ENCODE measurements at regions not wholly inside any gene's neighbourhood (a gene's known extent, or its start where the extent isn't known, plus 50 kb on each side); places are given as distances from the start of the nearest gene placed in this dataset.

DNA sequence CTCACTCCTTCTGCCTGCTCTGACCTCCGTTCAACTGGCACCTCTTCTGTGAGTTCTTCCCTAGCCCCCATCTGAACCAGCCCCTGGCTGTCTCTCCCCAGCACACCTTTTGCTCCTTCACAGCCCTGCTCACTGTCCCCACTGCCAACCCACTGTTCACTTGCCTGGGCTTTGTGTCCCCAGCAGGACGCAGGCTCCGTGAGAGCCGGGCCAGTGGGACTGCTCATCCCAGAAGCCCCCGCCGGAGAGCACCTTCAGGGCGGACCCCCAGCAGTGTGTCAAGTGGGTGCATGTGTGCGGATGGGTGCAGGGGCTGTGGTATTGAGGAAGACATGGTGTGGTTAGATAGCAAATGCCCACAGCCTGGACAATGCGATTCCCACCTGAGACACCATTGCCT, 148.4 kb upstream of the RNF32 start:
- Histone ChIP-seq H3K27ac (no peak overlapping the region), H3K9me3 (no peaks in the 10 kb centered on the region), H3K27me3 (no peaks in the 10 kb centered on the region), H3K4me1 (no peaks in the 10 kb centered on the region), H3K4me3 (no peak overlapping the region), H3K36me3 (no peaks in the 10 kb centered on the region)
- no peak for DNase-seq
- TF ChIP-seq, protein P1, sequence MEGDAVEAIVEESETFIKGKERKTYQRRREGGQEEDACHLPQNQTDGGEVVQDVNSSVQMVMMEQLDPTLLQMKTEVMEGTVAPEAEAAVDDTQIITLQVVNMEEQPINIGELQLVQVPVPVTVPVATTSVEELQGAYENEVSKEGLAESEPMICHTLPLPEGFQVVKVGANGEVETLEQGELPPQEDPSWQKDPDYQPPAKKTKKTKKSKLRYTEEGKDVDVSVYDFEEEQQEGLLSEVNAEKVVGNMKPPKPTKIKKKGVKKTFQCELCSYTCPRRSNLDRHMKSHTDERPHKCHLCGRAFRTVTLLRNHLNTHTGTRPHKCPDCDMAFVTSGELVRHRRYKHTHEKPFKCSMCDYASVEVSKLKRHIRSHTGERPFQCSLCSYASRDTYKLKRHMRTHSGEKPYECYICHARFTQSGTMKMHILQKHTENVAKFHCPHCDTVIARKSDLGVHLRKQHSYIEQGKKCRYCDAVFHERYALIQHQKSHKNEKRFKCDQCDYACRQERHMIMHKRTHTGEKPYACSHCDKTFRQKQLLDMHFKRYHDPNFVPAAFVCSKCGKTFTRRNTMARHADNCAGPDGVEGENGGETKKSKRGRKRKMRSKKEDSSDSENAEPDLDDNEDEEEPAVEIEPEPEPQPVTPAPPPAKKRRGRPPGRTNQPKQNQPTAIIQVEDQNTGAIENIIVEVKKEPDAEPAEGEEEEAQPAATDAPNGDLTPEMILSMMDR (IDR thresholded peaks at IDR 0.05 in 4 of 5, conservative IDR thresholded peaks at IDR 0.05 in 1 of 5), result no peak
- TF ChIP-seq POLR2A (IDR thresholded peaks at IDR 0.05), result no peak
- intact Hi-C loops (cut with DNase I; ENCODE audit: low total_unique reads), result no loop called here
- in situ Hi-C loops (cut with MboI; ENCODE audit: low sequenced_read_pairs in 4 of 4), result no loop called here
- ATAC-seq, result no peak

DNA sequence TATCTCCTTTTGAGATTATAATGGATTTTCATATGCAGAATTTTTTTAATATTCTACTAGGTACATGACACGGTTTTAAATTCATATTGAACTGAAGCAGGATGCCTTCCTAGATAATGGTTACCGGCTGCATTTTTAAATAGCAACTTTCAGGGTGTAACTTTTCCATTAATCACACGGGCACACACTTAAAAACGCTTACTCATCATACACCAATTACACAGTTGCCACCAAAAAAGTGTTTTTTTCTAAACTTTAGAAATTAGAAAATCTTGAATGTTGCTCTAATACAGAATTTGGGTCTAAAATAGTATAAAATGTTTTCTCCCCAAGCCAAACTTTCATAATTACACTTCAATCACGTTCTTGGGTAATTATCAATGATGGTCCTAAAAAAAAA, 149.1 kb upstream of the RNF32 start:
- in situ Hi-C loops (cut with MboI; ENCODE audit: low sequenced_read_pairs in 4 of 4) (no loop called here), intact Hi-C loops (cut with DNase I; ENCODE audit: low total_unique reads) (no loop called here)
- Histone ChIP-seq H3K4me1 (no peaks in the 10 kb centered on the region), H3K4me3 (no peak overlapping the region), H3K27ac (no peak overlapping the region), H3K36me3 (no peaks in the 10 kb centered on the region), H3K9me3 (no peaks in the 10 kb centered on the region), H3K27me3 (no peaks in the 10 kb centered on the region)
- no peak for TF ChIP-seq POLR2A (IDR thresholded peaks at IDR 0.05)
- TF ChIP-seq, protein P1 (IDR thresholded peaks at IDR 0.05 in 4 of 5, conservative IDR thresholded peaks at IDR 0.05 in 1 of 5), result no peak
- DNase-seq (no peak), ATAC-seq (no peak)

DNA sequence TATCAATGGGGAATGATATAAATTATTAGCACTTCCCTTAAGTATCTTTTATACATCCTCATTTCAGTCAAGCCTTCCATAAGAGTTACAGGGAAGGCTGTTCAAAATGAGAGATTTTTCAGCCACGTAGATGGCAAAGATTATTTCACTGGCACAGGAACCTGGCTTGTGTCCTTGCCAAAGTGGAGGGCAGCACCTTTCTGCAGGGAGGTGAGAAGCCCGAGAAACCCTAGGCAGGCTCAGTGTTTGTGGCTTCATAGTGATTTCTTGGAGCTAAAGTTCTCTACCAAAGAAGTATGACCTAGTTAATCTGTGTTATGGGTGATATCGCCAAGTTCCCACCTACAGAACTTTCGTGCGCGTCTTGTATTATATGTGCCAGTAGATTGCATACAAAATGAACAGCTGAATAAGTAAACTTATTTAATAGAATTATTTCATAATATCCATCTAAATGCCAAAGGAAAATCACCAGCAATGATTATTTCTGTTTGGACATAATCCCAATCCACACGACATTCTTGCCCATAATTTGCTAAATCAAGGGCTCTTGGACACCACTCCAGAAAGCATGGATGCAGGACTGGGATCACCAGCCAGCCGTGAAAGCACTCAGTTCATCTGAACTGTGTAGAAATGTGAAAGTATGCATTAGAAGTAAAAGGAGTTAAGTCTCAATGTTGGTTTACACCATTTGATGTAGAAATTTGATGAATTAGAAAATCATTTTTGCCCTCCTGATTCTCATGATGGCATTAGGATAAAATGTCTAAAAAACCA, 150.4 kb upstream of the RNF32 start:
- Histone ChIP-seq H3K27ac (no peak overlapping the region), H3K9me3 (no peaks in the 10 kb centered on the region), H3K4me3 (no peak overlapping the region), H3K36me3 (no peaks in the 10 kb centered on the region), H3K4me1 (no peaks in the 10 kb centered on the region), H3K27me3 (no peaks in the 10 kb centered on the region)
- no peak for DNase-seq
- ATAC-seq, result no peak
- intact Hi-C loops (cut with DNase I; ENCODE audit: low total_unique reads) (no loop called here), in situ Hi-C loops (cut with MboI; ENCODE audit: low sequenced_read_pairs in 4 of 4) (no loop called here)
- TF ChIP-seq, protein P1 (IDR thresholded peaks at IDR 0.05 in 4 of 5, conservative IDR thresholded peaks at IDR 0.05 in 1 of 5), result no peak
- TF ChIP-seq POLR2A (IDR thresholded peaks at IDR 0.05), result no peak

DNA sequence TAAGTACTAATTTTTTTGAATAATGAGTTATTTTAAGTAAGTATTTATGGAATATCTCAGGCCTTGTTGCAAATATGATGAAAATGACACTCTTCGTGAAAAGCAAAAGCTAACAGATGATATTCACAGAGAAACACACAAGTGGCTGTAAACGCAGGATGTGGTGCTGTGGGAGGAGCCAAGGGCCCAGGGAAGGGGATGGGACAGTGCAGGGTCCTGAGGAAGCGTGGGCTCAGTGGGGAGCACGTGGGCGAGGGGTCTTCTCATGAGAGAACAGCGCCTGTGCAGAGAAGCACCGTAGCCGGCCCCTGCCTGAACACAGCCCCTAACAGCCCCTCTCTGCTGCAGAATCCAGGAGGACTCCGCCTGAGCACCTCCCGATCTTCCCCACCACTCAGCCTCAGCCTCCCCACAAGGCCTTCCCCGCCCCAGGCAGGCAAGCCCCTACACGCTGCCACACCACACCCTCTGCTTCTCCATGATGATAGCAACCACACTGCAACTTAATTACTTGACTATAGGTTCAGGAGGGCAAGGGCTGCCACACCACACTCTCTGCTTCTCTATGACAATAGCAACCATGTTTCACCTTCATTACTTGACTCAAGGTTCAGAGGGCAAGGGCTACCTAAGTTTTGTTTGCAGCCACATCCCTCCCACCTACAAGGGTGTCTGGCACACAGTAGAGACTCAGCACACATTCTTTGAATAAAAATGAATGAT, 152.6 kb upstream of the RNF32 start:
- H3K27ac ChIP-seq, result no peak overlapping the region
- no peaks in the 10 kb centered on the region for H3K9me3 ChIP-seq
- H3K27me3 ChIP-seq, result no peaks in the 10 kb centered on the region
- no peak for TF ChIP-seq POLR2A (IDR thresholded peaks at IDR 0.05)
- TF ChIP-seq, protein P1 (IDR thresholded peaks at IDR 0.05 in 4 of 5, conservative IDR thresholded peaks at IDR 0.05 in 1 of 5), result no peak
- no peaks in the 10 kb centered on the region for H3K4me1 ChIP-seq
- no peak overlapping the region for H3K4me3 ChIP-seq
- ATAC-seq, result no peak
- intact Hi-C loops (cut with DNase I; ENCODE audit: low total_unique reads) (no loop called here), in situ Hi-C loops (cut with MboI; ENCODE audit: low sequenced_read_pairs in 4 of 4) (no loop called here)
- no peaks in the 10 kb centered on the region for H3K36me3 ChIP-seq
- no peak for DNase-seq

Data from gastrocnemius medialis (tissue), 4 donors.